NCI-H1417 (cell line): ENCODE measurements at regions not wholly inside any gene's neighbourhood (a gene's known extent, or its start where the extent isn't known, plus 50 kb on each side); places are given as distances from the start of the nearest gene placed in this dataset.

Source experiments
- DNase-seq, 3 experiments: peaks; one replicate each; lab custom pipeline; 2025; lab: John Stamatoyannopoulos, UW

DNA sequence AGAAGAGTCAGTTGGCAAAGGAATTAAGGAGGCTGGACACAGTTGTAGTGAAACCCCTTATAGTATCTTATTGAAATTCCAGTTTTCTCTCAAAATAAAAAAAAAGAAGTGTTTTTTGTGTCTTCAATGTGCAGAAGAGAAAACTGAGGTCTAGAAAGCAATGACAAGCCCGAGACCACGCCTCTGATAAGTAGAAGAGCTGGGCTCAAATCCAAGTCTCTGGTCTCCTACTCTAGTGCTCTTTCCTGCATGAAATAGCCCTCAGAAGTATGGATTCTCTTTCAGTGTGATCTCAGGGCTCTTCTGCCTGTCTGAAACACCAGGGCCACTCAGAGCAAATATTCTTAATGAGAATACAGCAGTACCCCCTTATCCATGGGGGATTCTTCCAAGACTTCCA, 200.9 kb downstream of the KIF18A start:
- no peak for DNase-seq

DNA sequence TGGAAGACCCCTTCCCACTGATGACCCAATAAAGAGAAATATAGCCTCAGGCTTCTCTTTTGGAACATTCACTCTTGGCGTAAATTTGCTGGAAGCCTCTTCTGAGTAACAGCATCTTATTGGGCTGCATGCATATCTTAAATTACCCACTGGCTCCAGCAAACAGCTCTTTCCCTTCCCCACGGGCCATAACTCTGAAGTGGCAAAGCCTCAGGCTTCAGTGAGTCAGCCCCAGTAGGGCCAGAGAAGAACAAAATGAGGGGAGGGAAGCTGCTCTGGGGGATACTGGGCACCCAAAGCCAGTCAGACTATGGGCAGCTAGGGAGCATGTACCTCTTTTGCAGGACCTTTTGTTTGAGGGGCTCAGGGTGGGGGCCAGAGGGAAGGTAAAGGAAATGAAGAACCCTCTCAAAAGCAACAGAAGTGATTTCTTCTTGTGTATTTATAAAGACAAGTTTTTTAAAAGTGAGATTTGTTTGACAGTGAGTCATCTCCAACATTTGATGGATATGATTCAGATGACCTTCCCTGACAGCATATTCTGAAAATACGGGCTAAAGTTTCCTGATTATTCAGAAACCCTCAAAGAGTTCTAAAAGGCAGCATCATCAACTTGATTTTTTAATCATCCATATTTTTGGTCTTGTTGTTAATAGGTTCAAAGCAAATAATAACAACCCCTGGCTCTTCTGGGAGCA, 203.4 kb downstream of the KIF18A start:
- DNase-seq, result no peak

DNA sequence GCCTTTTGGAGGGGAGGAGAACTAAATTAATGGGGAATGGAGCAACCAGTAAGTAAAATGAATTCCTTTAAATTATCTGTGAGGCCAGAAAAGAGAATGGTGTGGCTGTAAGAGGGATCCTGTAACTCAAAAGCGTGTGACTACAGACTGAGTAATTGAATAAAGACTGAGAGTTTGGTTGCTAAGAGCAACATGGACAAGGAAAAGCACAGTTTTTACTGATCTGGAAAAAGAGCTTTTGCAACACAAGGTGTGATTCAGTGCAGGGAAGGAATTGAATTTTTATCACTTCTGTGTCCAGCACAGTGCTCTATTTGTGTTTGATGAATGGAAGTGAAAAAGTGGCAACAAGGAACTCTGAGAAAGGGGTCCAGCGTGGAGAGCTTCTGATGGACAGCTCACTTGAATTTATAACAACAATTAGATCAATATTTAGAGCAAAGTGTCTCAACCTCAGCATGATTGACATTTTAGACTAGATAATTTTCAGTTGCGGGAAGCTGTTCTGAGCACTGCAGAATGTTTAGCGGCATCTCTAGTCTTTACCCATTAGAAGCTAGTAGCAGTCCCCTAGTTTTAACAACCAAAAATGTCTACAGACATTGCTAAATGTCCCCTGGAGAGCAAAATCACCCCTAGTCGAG, 202.8 kb upstream of the BDNF start:
- no peak for DNase-seq

DNA sequence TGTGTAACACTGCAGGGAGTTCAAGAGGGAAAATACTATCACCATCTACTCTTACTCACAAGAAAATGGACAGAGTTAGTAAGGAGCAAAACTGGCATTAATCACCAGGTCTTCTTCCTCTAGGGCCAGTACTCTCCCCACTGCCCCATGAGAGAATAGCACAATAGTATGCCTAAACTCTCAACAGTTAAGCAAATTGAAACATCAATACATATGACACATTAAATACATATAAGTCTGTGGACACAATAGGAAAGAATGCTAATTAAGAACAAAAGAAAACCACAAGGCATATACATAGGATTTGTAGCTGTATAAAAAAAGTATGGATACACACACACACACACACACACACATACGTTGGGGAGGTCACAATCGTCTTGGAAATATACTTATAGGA, 197.9 kb upstream of the BDNF start:
- no peak for DNase-seq

DNA sequence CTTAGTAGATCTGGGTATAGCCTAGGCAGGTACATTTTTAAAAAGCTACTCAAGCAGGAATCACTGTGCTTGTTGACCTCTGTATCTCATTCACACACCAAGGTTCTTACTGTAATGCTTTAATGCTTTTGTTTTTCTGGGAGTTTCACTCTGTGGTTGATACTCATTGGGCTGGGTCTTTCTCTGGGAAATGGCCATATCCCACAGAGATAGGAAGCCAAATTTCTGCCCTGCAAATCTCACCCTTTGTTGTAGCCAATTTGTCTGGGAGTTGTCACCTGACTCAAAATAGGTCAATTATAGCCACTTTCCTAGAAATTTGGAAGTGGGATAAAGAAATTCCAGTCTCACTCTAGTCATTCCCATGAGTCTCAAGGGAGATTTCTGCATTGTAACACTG, 195.8 kb upstream of the BDNF start:
- no peak for DNase-seq

DNA sequence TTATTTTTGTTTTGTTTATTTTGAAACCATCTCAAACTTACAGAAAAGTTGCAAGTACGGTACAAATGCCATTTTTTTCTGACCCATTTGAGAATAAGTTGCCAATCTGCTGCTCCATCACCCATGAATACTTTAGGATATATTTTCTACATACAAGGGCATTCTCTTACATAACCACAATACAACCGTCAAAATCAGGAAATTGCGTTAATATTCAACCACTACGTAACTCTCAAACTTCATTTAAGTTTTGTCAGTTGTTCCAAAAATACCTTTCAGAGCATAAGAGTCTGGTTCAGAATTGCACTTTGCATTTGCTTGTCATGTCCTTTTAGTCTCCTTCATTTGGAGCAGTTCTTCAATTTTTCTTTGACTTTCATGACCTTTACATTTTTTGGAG, 194.3 kb upstream of the BDNF start:
- no peak for DNase-seq

DNA sequence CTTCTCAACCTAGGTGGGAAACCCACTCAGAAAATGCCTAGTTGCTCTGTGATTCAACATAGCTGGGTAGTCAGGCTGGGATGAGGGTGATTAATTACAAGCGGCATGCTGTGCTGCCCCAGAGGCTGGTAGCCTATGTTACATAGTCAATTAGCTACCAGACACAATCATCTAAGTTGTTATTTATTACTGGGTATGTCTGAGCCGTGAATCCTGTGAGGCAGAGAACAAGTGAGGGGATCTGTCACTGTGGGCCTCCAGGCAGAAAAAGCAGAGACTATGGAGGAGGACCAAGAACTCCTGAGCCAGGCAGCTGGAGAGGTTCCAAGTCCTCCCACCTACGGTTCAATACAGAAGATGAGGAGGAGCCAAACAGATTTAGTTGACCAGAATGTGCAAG, 186.6 kb upstream of the BDNF start:
- peak in 1 of 3 experiments; percentile 19 for DNase-seq

DNA sequence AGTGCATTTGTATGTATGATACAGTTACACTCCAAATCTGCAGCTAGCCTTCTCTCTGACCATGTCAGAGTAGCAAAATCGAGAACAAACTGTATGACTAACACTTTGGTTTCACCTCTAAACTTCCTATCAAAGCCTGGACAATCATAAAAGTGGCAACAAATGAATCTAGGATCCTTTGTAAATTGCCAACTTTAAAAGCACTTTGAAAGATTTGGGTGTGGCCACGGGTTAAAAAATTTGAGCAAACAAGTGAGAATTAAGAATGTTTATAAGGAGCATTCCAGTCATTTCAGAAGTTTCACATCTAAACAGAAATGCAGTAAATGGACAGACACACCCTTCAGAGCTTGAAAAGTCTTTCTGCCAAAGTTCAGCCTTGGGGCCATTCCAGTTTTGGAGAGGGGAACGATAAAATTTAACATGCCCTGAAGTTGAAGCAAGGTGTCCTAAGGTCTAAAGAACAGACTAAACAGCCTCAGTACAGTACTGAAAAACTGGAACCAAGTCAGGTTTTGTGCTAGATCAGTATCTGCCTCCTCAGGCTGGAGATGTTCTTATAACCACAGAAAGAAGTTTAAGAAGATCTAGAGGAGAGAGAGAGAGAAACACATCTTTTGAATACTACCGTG, 181.9 kb upstream of the BDNF start:
- DNase-seq, result no peak

DNA sequence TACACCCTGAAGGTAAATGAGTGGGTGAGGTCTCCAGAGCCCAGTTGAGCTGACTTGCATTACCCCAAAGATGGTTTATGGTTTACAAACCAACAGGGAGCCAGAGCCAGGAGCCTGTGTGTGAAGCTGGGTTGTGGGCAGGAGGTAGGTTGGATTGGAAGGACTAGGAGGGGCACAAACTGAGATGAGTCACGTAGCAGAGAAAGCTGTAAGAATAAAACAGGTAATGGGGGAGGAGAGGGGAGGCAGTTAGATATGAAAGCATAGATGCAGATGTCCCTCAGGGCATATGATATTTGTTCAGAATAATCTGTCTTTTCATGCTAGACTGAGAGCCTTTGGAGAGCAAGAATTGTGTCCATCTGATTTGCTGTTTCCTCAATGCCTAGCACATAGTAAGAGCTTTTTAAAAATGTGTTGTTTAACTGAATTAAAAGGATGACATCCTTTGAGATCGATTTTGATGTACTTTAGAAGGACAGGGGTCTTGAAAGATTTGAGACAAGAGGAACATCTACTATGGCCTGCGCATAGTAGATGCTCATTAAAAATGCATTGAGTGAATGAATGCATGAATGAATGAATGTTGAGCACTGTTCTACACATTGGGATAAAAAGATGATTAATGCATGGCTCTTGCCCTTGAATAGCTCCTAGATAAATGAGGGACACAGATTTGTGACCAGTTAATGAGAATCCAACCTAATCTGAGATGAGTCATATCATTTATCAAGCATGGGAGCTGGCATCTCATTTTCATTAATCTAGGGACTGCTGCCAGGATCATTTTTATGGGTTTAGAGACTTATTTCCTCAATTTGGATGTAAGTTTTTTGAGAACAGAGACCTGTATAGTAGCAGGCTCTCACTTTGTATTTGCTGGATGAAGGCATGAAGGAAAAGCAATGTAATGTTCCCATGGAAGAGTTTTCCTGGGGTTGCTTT, 175.8 kb upstream of the BDNF start:
- peak in 2 of 3 experiments; percentile 47 to 67 for DNase-seq

DNA sequence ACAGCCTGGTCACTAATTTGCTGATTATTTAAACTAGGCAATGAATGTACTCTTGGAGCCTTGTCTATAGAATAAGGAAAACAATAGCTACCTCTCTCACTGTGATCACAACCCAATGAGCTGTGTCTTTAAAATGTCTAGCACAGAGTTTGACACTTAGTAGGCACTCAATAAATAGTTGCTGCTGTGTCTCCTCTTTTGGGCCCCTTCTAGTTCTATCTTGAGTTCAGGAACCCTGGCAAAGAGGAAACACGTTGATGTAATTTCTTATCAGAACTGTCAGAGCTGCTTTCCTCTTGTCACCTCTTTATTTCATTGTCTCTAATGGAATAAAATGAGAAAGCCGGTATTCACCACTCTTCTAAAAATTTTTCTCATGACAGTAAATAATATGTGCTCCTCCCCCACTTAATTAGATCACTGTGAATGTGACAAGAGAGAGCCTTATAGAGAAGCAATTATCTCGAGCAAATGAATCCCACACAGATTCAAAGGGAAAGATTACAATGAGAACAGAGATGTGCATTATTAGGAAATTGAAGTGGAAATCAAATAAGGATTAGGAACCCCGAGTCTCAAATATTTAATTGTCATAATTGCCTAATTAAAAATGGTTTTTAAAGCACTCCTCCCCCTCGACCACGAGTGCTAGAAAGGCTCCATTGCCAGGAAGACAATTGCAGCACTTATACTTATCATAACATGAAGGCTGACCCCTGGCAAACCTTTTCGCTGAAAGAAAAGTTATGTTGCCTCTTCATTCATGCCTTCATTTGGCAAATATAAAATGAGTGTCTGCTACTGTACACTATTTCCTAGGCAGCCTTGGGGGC, 175.0 kb upstream of the BDNF start:
- DNase-seq, result peak in 2 of 3 experiments; percentile 47 to 75

DNA sequence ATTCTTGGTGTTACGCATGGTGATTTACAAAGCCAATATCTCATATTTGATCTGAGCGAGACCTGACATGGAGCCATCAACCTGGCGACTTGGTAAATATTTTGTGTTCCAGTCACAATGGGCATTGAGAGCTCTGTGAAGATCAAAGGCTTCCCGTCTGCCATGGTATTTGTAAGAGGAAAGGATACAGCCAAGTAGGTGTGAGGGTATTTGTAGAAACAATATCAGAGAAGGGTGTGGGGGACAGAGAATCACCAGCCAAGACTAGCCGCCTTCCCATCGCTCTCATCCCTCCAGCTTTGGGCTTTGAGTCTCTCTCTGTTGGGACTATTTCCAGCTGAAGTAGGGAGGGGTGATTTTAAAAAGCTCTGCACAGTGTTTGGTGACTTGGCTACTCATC, 173.4 kb upstream of the BDNF start:
- DNase-seq, result peak in 1 of 3 experiments; percentile 20

DNA sequence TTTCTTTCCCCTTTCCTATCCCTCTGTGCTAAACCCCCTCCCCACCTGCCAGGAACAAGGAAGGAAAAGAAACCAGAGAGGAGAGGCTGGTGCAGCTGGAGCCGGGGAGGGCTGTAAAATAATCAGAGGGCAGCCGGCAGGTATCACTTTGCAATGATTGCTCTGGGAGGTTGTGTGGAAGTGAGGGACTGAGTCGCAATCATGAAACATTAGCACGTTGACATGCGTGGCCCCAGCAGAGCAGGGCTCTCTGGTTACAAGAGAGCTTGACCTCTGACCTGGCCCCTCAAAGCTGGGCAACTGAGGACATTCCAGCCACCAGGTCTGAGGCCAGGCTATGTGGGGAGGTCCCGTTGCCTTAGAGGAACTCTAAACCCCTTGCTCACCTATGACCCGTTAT, 170.8 kb upstream of the BDNF start:
- no peak for DNase-seq

DNA sequence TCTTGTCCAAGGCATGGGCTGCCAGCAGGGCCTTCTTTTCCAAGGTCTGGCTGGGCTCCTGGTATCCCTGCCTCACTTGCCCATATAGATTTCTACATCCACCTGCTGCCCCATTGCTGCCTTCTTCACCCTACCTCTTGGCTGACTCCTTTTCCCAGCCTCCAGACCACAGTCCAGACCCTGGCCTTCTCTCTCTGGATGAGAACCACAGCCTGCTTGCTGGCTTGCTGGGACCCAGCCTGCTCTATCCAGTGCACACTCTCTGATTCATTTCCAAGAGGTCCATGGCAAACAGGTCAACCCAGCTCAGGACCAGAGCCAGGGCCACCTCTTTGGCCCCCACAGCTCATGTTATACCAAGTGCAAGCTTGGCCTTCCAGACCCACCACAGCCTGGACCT, 169.4 kb upstream of the BDNF start:
- DNase-seq, result no peak

DNA sequence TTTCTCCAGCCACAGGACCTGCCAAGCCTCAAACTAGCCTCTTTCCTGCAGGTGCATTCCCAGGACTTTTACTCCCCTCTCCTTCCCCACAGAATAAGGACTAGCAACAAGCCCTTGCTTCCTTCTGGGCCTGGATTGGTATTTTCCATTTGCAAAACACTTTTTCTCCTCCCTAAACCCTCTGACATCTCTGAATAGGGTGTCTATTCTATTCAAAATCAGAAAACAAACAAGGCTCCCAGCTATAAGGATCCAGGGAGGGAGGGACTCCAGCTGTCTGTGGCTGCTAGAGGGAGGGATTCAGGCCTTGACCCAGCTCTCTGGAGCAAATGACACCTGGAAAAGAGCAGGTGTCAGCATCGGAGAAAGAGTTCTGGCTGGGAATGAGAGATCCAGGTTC, 168.5 kb upstream of the BDNF start:
- peak; percentile 7 to 57 (median 8) for DNase-seq

DNA sequence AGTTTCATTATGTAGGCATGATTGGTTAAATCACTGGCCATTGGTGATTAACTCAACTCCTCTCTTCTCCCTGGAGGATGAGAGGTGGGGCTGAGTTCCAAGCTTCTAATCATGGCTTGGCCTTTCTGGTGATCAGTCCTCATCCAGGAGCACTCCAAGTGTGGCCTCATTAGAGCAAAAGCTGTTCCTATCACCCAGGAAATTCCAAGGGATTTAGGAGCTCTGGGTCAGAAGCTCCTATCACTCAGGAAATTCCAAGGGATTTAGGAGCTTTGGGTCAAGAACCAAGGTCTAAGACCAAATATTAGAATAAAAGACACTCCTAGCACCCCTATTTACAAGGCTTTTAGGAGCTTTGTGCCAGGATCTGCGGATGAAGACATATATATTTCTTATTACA, 168.0 kb upstream of the BDNF start:
- DNase-seq, result no peak

DNA sequence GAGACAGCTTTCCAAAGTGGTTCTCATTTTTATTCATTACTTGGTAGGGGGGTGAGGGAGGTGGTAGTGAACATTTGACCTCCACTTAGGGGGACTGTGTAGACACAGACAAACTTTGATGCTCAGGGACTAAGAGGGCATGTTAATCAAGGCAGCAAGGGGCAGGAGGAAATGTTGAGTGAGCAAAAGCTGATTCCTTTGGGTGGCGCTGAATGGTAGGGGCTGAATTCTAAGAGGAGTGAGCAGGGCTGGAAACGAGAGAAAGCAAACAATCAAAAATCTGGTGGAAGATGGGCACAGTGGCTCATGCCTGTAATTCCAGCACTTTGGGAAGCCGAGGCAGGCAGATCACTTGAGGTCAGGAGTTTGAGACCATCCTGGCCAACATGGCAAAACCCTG, 164.8 kb upstream of the BDNF start:
- DNase-seq, result no peak

DNA sequence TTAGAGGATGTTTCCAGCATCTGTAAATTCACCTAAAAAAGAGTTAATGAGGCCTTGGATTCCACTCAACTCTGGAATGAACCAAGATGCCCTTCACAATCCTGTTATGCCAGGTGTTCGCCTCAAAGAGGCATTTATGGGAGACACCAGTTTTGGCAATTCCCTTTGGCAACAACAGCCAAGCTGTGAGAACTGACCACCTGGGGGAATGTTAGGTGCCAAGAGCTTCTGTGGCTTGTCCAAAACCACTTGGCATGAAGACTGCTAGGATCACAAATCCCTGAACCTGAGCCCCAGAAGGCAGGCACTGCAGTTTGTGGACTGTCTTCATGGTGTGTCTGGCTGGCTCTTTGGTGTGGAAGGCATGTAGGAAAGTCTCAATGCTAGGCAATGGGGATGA, 164.4 kb upstream of the BDNF start:
- DNase-seq, result no peak

DNA sequence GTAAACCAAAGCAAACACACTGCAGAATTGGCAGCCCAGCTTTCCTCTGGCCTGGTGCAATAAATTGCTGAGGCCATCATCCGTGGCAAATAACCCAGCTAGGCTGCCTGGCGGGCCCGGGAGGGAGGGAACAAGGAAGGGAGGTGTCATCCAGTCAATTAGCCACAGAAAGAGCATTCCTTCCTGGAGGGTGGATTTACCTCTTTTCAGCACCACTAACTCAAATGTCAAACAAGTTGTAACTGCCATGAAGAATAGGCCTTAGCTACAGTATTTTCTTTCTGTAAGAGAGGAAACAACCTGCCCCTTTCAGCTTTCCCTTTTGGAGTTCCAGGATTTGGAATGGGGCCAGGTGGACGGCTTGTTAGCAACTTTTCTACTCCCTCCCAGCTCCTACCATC, 163.8 kb upstream of the BDNF start:
- no peak for DNase-seq

DNA sequence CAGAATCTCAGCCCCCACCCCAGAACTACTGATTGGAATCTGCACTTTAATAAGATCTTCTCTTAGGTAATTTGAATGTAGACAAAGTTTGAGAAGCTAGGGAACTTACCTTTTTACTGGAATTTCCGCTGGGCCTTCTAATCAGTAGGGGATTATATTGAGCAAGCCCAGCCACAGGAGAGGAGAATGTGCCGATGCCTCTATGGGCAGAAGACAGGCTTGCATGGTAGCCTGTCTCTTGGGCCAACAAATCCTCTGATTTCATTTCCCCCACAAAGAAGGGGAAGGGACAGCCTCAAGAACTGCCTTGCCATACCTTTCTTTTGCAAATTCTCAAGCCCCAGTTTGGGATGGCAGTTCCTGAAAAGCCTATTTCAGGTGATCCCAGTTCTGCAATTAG, 163.4 kb upstream of the BDNF start:
- no peak for DNase-seq

DNA sequence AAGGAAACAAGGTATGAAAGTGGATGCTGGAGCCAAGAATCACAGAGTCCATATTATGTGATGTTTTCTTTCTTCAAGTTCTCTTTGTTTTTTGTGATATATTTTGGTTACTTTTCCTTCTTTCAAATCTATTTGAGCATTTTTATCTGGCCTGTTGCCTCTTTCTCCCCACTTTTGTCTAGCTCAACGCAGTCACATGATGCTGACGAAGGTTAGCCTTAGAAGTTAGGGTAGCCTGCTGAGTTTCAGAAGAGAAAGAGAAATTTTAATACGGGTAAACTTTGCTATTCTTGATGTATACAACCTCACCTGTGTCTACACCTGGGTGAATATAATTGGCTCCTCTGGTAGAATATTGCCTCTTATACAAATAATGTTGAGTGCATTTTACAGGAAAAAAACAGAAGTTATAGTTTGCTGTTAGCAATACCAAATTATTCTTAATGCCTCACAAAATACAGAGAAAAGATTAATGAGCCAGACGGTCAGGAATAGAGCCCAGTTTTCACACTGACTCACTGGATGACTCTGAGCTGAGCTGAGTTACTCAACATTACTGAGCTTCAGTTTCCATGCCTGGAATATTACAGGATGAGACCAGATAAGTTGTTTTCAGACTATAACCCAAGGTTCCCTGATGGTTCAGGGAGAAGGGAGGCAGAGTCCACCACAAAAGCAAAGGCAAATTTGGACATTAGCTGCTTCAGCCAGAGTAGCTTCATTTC, 161.6 kb upstream of the BDNF start:
- no peak for DNase-seq

DNA sequence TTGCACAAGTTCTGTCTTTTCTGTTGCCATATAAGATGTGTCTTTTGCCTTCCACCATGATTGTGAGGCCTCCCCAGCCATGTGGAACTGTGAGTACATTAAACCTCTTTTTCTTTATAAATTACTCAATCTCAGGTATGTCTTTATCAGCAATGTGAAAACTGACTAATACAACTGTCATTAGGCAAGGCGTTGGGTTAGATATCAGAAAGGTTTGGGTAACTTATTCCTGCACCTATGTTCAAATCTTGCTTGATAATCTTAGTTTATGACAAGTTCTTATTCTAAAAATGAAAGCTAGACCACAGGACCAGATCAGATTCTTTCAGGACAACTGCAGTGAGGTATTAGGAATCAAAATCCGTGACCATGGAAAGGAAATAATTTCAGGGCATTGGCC, 160.6 kb upstream of the BDNF start:
- DNase-seq, result no peak
